Glutamatergic neuron (in vitro differentiated cells): ENCODE measurements at regions not wholly inside any gene's neighbourhood (a gene's known extent, or its start where the extent isn't known, plus 50 kb on each side); places are given as distances from the start of the nearest gene placed in this dataset.
"Not testable (repeated sequence)": the region's sequence is repeated elsewhere in the genome, so short reads cannot be mapped to it uniquely, and the experiment has no call there.

Experiments
- DNase-seq: peaks from one replicate; pipeline ENCODE4 v3.0.0; 2022
- H3K27ac Mint-ChIP-seq: one replicate; pipeline ENCODE4 v1.8.0; 2020; ENCODE audit warnings: mild to moderate bottlenecking, mixed read lengths, inconsistent platforms; ENCODE audit not compliant: unreplicated experiment
- H3K27me3 Mint-ChIP-seq: one replicate; pipeline ENCODE4 v1.8.0; 2020; ENCODE audit warnings: mild to moderate bottlenecking, moderate library complexity, mixed read lengths, inconsistent platforms; ENCODE audit not compliant: unreplicated experiment
- H3K36me3 Mint-ChIP-seq: one replicate; pipeline ENCODE4 v1.8.0; 2020; ENCODE audit warnings: mild to moderate bottlenecking, mixed read lengths, inconsistent platforms; ENCODE audit not compliant: unreplicated experiment
- H3K4me1 Mint-ChIP-seq: one replicate; pipeline ENCODE4 v1.8.0; 2020; ENCODE audit warnings: mild to moderate bottlenecking, low read depth, mixed read lengths, inconsistent platforms; ENCODE audit not compliant: unreplicated experiment
- H3K4me3 Mint-ChIP-seq: one replicate; pipeline ENCODE4 v1.8.0; 2020; ENCODE audit warnings: mild to moderate bottlenecking, mixed read lengths, inconsistent platforms; ENCODE audit not compliant: unreplicated experiment
- H3K9me3 Mint-ChIP-seq: one replicate; pipeline ENCODE4 v1.8.0; 2020; ENCODE audit warnings: mild to moderate bottlenecking, moderate library complexity, mixed read lengths, inconsistent platforms; ENCODE audit not compliant: unreplicated experiment
- CTCF ChIP-seq: fragments of 200-600 bp; sonication (generic); IDR thresholded peaks from one replicate; pipeline ENCODE4 v1.5.0; 2021; ENCODE audit not compliant: partially characterized antibody, unreplicated experiment

- DNase-seq: no peak
- H3K9me3 Mint-ChIP-seq: no peaks in the 10 kb centered on the region
- H3K27ac Mint-ChIP-seq: no peak overlapping the region
- no peaks in the 10 kb centered on the region for H3K27me3 Mint-ChIP-seq
- H3K4me1 Mint-ChIP-seq: no peaks in the 10 kb centered on the region
- H3K36me3 Mint-ChIP-seq: no peaks in the 10 kb centered on the region
- H3K4me3 Mint-ChIP-seq: no peak overlapping the region
- no peak for TF ChIP-seq CTCF
Observed at GRCh38 chr4:12912896-12913418, 571.2 kb downstream of the RAB28 start.

- TF ChIP-seq CTCF: no peak
- Mint-ChIP-seq H3K4me1 (no peaks in the 10 kb centered on the region), H3K27me3 (no peaks in the 10 kb centered on the region), H3K36me3 (no peaks in the 10 kb centered on the region), H3K9me3 (no peaks in the 10 kb centered on the region), H3K27ac (no peak overlapping the region), H3K4me3 (no peak overlapping the region)
- no peak for DNase-seq
Observed at GRCh38 chr4:12911750-12912358, 572.3 kb downstream of the RAB28 start.

GRCh38 chr4:12903640-12904039 lies 580.5 kb downstream of the RAB28 start:
- not testable (repeated sequence) for H3K27me3 Mint-ChIP-seq, H3K9me3 Mint-ChIP-seq, H3K4me1 Mint-ChIP-seq, H3K27ac Mint-ChIP-seq, DNase-seq, H3K36me3 Mint-ChIP-seq, H3K4me3 Mint-ChIP-seq

- no peaks in the 10 kb centered on the region for H3K9me3 Mint-ChIP-seq
- TF ChIP-seq CTCF: no peak
- H3K4me3 Mint-ChIP-seq: no peak overlapping the region
- no peak overlapping the region for H3K27ac Mint-ChIP-seq
- no peaks in the 10 kb centered on the region for H3K36me3 Mint-ChIP-seq
- H3K27me3 Mint-ChIP-seq: no peaks in the 10 kb centered on the region
- DNase-seq: no peak
- no peaks in the 10 kb centered on the region for H3K4me1 Mint-ChIP-seq
Observed at GRCh38 chr4:12902735-12903134, 581.4 kb downstream of the RAB28 start.

- no peak overlapping the region for H3K27ac Mint-ChIP-seq
- no peaks in the 10 kb centered on the region for H3K36me3 Mint-ChIP-seq
- no peaks in the 10 kb centered on the region for H3K4me1 Mint-ChIP-seq
- no peak overlapping the region for H3K4me3 Mint-ChIP-seq
- H3K27me3 Mint-ChIP-seq: no peaks in the 10 kb centered on the region
- no peak for DNase-seq
- no peak for TF ChIP-seq CTCF
- no peaks in the 10 kb centered on the region for H3K9me3 Mint-ChIP-seq
Observed at GRCh38 chr4:12897954-12898353, 586.2 kb downstream of the RAB28 start.
